PC-9 (cell line): ENCODE measurements at regions not wholly inside any gene's neighbourhood (a gene's known extent, or its start where the extent isn't known, plus 50 kb on each side); places are given as distances from the start of the nearest gene placed in this dataset.

Source experiments
- EZH2 ChIP-seq: fragments of 200-600 bp; sonication (generic); IDR thresholded peaks from 2 replicates; pipeline ENCODE4 v1.8.0; 2017; ENCODE audit warnings: antibody characterized with exemption, low read depth
- TF ChIP-seq, protein P1 (sequence below): fragments of 200-600 bp; sonication (generic); conservative IDR thresholded peaks from 2 replicates; pipeline ENCODE4 v1.6.1; 2017; ENCODE audit warnings: mixed run types, antibody characterized with exemption, mild to moderate bottlenecking, moderate library complexity

DNA sequence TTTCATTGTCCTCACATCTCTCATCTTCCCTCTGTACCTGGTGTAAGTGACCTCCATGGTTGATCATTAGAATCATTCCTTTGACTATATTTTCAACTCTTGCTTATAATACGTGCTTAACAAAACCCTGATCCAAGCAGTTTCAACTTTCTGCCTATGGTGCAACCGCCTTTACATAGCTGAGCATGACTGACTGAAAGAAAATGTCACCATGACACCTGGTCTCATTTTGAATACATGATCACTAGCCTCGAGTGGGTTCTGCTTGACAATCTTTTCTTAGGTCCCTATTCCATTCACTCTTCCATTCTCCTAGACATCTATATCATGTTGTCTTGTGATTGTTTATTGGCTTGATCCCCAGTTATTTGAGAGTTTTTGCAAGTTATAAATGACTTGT is 78.9 kb upstream of the STAM2 start:
- TF ChIP-seq, protein P1, sequence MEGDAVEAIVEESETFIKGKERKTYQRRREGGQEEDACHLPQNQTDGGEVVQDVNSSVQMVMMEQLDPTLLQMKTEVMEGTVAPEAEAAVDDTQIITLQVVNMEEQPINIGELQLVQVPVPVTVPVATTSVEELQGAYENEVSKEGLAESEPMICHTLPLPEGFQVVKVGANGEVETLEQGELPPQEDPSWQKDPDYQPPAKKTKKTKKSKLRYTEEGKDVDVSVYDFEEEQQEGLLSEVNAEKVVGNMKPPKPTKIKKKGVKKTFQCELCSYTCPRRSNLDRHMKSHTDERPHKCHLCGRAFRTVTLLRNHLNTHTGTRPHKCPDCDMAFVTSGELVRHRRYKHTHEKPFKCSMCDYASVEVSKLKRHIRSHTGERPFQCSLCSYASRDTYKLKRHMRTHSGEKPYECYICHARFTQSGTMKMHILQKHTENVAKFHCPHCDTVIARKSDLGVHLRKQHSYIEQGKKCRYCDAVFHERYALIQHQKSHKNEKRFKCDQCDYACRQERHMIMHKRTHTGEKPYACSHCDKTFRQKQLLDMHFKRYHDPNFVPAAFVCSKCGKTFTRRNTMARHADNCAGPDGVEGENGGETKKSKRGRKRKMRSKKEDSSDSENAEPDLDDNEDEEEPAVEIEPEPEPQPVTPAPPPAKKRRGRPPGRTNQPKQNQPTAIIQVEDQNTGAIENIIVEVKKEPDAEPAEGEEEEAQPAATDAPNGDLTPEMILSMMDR: no peak
- no peak for TF ChIP-seq EZH2
